Cardiac septum (tissue), 1 donor: ENCODE measurements at regions not wholly inside any gene's neighbourhood (a gene's known extent, or its start where the extent isn't known, plus 50 kb on each side); places are given as distances from the start of the nearest gene placed in this dataset.
"Not testable (repeated sequence)": the region's sequence is repeated elsewhere in the genome, so short reads cannot be mapped to it uniquely, and the experiment has no call there.

Source experiments
- DNase-seq: peaks from one replicate; pipeline ENCODE4 v3.0.0-alpha.2; 2020; ENCODE audit warnings: low spot score
- intact Hi-C: fragments of 100-400 bp; cut with DNase I; formaldehyde crosslinking; loops from one replicate; pipeline ENCODE4 v1.14.0; 2022
- donor health status: DM: no; HTN: no; CAD: no.

- intact Hi-C loops = no loop called here
- DNase-seq = no peak
Observed at GRCh38 chr13:50282016-50282415, 266.8 kb downstream of the KCNRG start.

- intact Hi-C loops = no loop called here
- no peak for DNase-seq
Observed at GRCh38 chr13:50283017-50283416, 267.8 kb downstream of the KCNRG start.

- intact Hi-C loops = no loop called here
- no peak for DNase-seq
Observed at GRCh38 chr13:50284540-50284939, 269.3 kb downstream of the KCNRG start.

GRCh38 chr13:50285283-50285682 lies 270.0 kb downstream of the KCNRG start:
- DNase-seq = no peak
- intact Hi-C loops = no loop called here

- no peak for DNase-seq
Observed at GRCh38 chr13:50286324-50286723, 271.1 kb downstream of the KCNRG start.

GRCh38 chr13:50290186-50290585 lies 274.9 kb downstream of the KCNRG start:
- no peak for DNase-seq
- intact Hi-C loops = no loop called here

More at GRCh38 chr13:50286324-50286723, 271.1 kb downstream of the KCNRG start:
- intact Hi-C loops = no loop called here

GRCh38 chr13:50291611-50292010 lies 276.4 kb downstream of the KCNRG start:
- intact Hi-C loops = no loop called here
- DNase-seq = no peak

GRCh38 chr13:50292081-50292480 lies 276.8 kb downstream of the KCNRG start:
- no peak for DNase-seq
- intact Hi-C loops = no loop called here

GRCh38 chr13:50294425-50294824 lies 279.2 kb downstream of the KCNRG start:
- intact Hi-C loops, DNase-seq: not testable (repeated sequence)

- DNase-seq = no peak
- intact Hi-C loops = no loop called here
Observed at GRCh38 chr13:50299546-50300249, 284.5 kb downstream of the KCNRG start.

- intact Hi-C loops = no loop called here
Observed at GRCh38 chr13:50303963-50304721, 288.9 kb downstream of the KCNRG start.

GRCh38 chr13:50306156-50306555 lies 290.9 kb downstream of the KCNRG start:
- intact Hi-C loops = no loop called here
- no peak for DNase-seq

More at GRCh38 chr13:50303963-50304721, 288.9 kb downstream of the KCNRG start:
- DNase-seq = no peak

- intact Hi-C loops = no loop called here
Observed at GRCh38 chr13:50309318-50309717, 294.1 kb downstream of the KCNRG start.

GRCh38 chr13:50309882-50310594 lies 294.8 kb downstream of the KCNRG start:
- no peak for DNase-seq
- intact Hi-C loops = no loop called here

More at GRCh38 chr13:50309318-50309717, 294.1 kb downstream of the KCNRG start:
- no peak for DNase-seq

GRCh38 chr13:50310734-50311133 lies 295.5 kb downstream of the KCNRG start:
- no peak for DNase-seq
- intact Hi-C loops = no loop called here

- no peak for DNase-seq
- intact Hi-C loops = no loop called here
Observed at GRCh38 chr13:50318887-50319286, 303.6 kb downstream of the KCNRG start.

- DNase-seq = no peak
- intact Hi-C loops = no loop called here
Observed at GRCh38 chr13:50319635-50320255, 304.5 kb downstream of the KCNRG start.

- DNase-seq = no peak
Observed at GRCh38 chr13:50320271-50320862, 305.1 kb downstream of the KCNRG start.

GRCh38 chr13:50322006-50322405 lies 306.8 kb downstream of the KCNRG start:
- intact Hi-C loops = no loop called here
- DNase-seq = no peak

More at GRCh38 chr13:50320271-50320862, 305.1 kb downstream of the KCNRG start:
- intact Hi-C loops = no loop called here
